ENCODE measurements at regions not wholly inside any gene's neighbourhood (a gene's known extent, or its start where the extent isn't known, plus 50 kb on each side); places are given as distances from the start of the nearest gene placed in this dataset.
"Not testable (repeated sequence)": the region's sequence is repeated elsewhere in the genome, so short reads cannot be mapped to it uniquely, and the experiment has no call there.

DNA sequence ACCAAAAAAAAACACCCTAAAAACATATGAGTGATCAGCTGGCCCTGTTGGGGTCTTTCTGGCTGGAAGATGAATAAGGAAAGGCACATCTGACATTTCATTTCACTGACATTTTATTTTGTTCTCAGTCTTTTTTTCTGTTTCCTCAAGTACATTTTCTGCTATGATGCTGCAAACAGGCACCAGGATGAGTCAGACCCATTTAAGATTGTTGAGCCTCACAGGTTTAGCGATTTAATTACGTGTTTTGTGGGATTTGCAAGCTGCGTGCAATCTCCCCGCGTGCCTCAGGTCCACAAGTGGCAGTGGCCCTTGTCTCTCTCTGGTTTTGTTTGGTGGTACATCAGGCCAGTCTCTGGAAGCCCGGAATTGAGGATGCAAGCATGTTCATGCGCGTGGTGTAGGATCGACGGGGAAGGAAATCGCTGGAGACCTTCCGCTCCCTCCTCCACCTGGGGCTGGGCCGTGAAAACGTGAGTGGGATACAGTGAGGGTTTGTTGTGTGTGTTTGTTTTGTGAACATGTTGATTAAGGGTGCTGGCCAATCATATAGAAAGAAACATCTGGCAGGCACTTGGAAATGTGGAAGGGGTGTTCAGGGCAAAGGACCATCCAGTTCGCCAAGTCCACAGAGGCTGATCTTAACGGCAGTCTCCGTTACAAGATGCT is 120.2 kb upstream of the ZNF516 start:
- no peak for ATAC-seq (ENCODE audit: low read depth in 2 of 2)
- H3K27ac Mint-ChIP-seq = no peak overlapping the region
- H3K27me3 Mint-ChIP-seq = peaks cover 8 to 43% (median 24%) of the 10 kb centered on the region in 3 donors
- peaks cover 0 to 4% (median 0%) of the 10 kb centered on the region in 7 donors for H3K9me3 Mint-ChIP-seq
- no peak for DNase-seq
- peaks cover under 1 to 9% (median 2%) of the 10 kb centered on the region in 3 donors for H3K4me1 Mint-ChIP-seq
- H3K36me3 Mint-ChIP-seq = no peaks in the 10 kb centered on the region
- no peak overlapping the region for H3K4me3 Mint-ChIP-seq

- no peak for DNase-seq
- Mint-ChIP-seq H3K4me3 (no peak overlapping the region), H3K27ac (no peak overlapping the region), H3K36me3 (no peaks in the 10 kb centered on the region), H3K9me3 (peaks cover 0 to 4% (median 0%) of the 10 kb centered on the region in 7 donors), H3K27me3 (peaks cover 3 to 30% (median 12%) of the 10 kb centered on the region in 3 donors), H3K4me1 (no peaks in the 10 kb centered on the region)
- no peak for ATAC-seq (ENCODE audit: low read depth in 2 of 2)
Observed at GRCh38 chr18:76613755-76614120, 118.7 kb upstream of the ZNF516 start.

DNA sequence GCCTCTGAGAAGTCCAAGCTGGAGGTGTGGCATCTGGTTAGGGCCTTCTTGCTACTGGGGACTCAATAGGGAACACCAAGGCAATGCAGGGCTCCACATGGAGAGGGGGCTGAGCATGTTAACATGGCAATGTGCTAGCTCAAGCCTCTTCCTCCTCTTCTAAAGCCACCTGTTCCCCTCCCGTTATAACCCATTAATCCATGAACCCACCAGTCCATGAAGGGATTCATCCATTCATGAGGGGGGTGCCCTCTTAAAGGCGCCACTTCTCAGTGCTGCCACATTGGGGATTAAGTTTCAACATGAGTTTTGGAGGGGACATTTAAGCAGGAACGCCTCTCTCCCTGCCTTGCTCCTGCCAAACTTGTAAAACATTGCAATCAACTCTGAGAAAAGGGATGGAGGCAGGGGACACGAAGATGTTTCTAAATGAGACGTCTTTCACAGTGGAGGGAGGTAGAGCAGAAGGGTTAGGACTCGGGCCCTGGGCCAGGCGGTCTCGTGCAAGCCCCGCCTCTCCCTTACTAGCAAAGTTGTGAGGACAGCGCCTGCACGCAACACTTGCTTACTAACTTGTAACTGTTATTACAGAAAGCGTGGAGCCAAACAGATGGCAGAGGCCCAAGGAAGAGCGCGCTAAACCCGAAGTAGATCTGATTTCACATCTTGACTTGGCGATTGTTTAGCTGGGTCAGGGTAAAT is 118.2 kb upstream of the ZNF516 start:
- peaks cover 3 to 25% (median 6%) of the 10 kb centered on the region in 3 donors for H3K27me3 Mint-ChIP-seq
- DNase-seq (no peak), ATAC-seq (ENCODE audit: low read depth in 2 of 2) (no peak)
- peaks cover 0 to 4% (median 0%) of the 10 kb centered on the region in 7 donors for H3K9me3 Mint-ChIP-seq
- no peak overlapping the region for H3K27ac Mint-ChIP-seq
- no peak overlapping the region for H3K4me3 Mint-ChIP-seq
- H3K4me1 Mint-ChIP-seq = no peaks in the 10 kb centered on the region
- no peaks in the 10 kb centered on the region for H3K36me3 Mint-ChIP-seq

- peaks cover 0 to 18% (median 3%) of the 10 kb centered on the region in 3 donors for H3K27me3 Mint-ChIP-seq
- not testable (repeated sequence) for H3K4me1 Mint-ChIP-seq; H3K36me3 Mint-ChIP-seq; H3K27ac Mint-ChIP-seq; ATAC-seq (ENCODE audit: low read depth in 2 of 2); H3K4me3 Mint-ChIP-seq; DNase-seq; H3K9me3 Mint-ChIP-seq
Observed at GRCh38 chr18:76611750-76612045, 116.7 kb upstream of the ZNF516 start.

DNA sequence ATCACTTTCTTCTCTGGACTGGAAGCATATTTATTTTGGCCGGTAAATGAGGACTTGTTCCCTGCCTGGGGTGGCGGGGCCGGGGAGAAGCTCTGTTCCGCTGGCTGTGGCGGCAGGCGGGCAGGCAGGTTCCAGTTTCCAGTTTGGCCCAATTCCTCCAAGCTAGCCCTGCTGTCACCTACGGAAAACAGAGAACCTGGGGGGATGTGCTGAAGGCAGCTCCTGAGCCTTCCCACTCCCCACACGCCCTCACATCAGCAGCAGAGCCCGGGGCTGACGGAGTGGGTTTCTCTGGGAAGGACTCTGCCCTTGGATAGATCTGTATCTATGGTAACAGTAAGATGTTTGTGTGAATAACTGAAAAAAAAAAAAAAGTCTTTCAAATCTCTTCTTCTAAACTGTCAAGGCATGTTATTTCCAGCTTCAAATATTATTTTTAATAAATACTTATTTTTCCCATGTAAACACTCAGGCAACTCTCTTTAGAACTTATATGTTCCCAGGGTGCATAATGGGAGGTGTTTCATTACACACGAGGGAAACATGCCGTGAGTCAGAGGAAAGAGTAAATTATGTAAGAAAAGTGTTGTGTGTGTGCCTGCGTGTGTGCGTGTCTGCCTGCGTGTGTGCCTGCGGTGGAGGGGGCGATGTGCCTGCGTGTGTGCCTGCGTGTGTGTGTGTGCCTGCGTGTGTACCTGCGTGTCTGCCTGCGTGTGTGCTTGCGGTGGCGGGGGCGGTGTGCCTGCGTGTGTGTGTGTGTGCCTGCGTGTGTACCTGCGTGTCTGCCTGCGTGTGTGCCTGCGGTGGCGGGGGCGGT is 116.1 kb upstream of the ZNF516 start:
- Mint-ChIP-seq H3K36me3 (no peaks in the 10 kb centered on the region), H3K4me1 (no peaks in the 10 kb centered on the region), H3K9me3 (peaks cover 0 to 4% (median 0%) of the 10 kb centered on the region in 7 donors), H3K4me3 (no peak overlapping the region), H3K27ac (no peak overlapping the region), H3K27me3 (peaks cover 0 to 18% (median under 1%) of the 10 kb centered on the region in 3 donors)
- DNase-seq = no peak
- no peak for ATAC-seq (ENCODE audit: low read depth in 2 of 2)

DNA sequence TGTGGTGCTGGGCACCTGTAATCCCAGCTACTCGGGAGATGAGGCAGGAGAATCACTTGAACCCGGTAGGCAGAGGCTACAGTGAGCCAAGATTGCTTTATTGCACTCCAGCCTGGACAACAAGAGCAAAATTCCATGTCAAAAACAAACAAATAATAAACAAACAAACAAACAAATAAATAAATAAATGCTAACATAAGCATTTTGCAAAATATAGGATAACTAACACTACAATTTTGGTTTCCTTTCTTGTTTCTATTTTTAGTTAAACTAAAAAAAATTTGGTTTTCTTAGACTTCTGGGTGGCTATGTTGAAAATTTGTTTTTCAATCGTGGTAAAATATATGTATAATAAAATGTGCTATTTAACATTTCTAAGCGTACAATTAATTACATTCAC is 115.0 kb upstream of the ZNF516 start:
- peaks cover 0 to 4% (median 0%) of the 10 kb centered on the region in 7 donors for H3K9me3 Mint-ChIP-seq
- H3K4me3 Mint-ChIP-seq = no peak overlapping the region
- no peak for ATAC-seq (ENCODE audit: low read depth in 2 of 2)
- H3K4me1 Mint-ChIP-seq = no peaks in the 10 kb centered on the region
- no peaks in the 10 kb centered on the region for H3K36me3 Mint-ChIP-seq
- DNase-seq = no peak
- H3K27ac Mint-ChIP-seq = no peak overlapping the region
- H3K27me3 Mint-ChIP-seq = peaks cover 0 to 8% (median 0%) of the 10 kb centered on the region in 3 donors

DNA sequence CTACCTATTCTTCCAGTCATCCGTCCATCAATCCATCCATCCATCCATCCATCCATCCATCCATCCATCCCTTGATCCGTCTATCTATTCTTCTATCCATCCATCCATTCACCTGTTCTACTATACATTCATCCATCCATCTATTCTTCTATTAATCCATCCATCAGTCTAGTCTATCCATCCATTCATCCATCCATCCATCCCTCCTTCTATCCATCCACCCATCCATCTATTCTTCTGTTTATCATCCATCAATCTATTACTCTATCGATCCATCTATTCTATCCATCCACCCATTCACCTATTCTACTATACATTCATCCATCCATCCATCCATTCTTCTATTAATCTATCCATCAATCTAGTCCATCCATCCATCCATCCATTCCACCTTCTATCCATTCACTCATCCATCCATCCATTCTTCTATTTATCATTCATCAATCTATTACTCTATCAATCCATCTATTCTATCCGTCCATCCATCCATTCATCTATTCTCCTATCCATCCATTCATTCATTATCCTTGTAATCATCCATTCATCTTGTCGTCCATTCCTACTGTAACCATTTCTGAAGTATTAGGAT is 110.4 kb upstream of the ZNF516 start:
- H3K27me3 Mint-ChIP-seq = no peaks in the 10 kb centered on the region
- no peak for ATAC-seq (ENCODE audit: low read depth in 2 of 2)
- no peak overlapping the region for H3K27ac Mint-ChIP-seq
- no peaks in the 10 kb centered on the region for H3K9me3 Mint-ChIP-seq
- no peaks in the 10 kb centered on the region for H3K36me3 Mint-ChIP-seq
- DNase-seq = no peak
- H3K4me3 Mint-ChIP-seq = no peak overlapping the region
- H3K4me1 Mint-ChIP-seq = no peaks in the 10 kb centered on the region

- H3K4me1 Mint-ChIP-seq = no peaks in the 10 kb centered on the region
- no peaks in the 10 kb centered on the region for H3K27me3 Mint-ChIP-seq
- DNase-seq (no peak), ATAC-seq (ENCODE audit: low read depth in 2 of 2) (no peak)
- no peak overlapping the region for H3K4me3 Mint-ChIP-seq
- H3K9me3 Mint-ChIP-seq = no peaks in the 10 kb centered on the region
- H3K27ac Mint-ChIP-seq = no peak overlapping the region
- H3K36me3 Mint-ChIP-seq = no peaks in the 10 kb centered on the region
Observed at GRCh38 chr18:76604935-76605240, 109.8 kb upstream of the ZNF516 start.

DNA sequence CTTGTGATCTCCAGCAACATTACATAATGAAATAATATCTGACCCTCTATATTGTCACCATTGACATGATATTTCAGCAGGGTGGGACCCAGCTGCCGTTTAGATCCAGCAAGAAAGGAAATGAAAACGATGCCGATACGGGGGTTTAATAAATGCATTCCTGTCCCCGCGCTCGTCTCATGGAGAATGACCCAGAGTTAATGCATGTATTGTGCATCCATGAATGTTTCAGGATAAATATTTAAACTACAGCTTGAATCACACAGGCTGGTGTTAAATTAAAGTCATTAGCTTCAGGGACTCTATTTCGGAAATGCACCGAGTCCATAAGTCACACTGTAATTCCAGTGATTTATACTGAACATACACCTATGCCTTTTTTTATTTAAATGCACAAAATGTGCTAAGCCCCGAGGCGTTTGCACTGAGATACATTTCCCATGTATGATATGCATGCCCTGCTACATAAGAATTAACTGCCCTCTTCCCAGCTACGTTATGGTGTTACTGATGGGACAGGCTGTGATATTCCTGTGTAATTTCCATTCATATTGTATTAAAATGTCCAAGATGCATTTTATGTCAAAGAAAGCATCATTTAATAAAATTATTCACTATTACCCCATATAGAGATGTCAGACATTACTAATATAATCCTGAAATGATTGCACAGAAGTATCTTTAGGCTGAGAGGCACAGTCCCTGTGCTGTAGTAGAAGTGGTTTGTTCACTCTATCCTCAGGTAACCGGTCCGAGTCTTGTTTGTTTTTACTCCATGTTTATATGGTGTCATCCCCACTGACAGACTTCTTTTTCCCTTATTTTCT is 109.3 kb upstream of the ZNF516 start:
- H3K27me3 Mint-ChIP-seq = no peaks in the 10 kb centered on the region
- no peak overlapping the region for H3K4me3 Mint-ChIP-seq
- H3K36me3 Mint-ChIP-seq = no peaks in the 10 kb centered on the region
- DNase-seq (no peak), ATAC-seq (ENCODE audit: low read depth in 2 of 2) (no peak)
- peaks cover 0 to under 1% (median 0%) of the 10 kb centered on the region in 3 donors for H3K4me1 Mint-ChIP-seq
- no peak overlapping the region for H3K27ac Mint-ChIP-seq
- H3K9me3 Mint-ChIP-seq = peaks cover 0 to 3% (median 0%) of the 10 kb centered on the region in 7 donors

GRCh38 chr18:76602191-76602590 is 107.1 kb upstream of the ZNF516 start:
- Mint-ChIP-seq H3K36me3 (no peaks in the 10 kb centered on the region), H3K27ac (no peak overlapping the region), H3K4me1 (peaks cover 0 to 7% (median 0%) of the 10 kb centered on the region in 3 donors), H3K4me3 (no peak overlapping the region), H3K9me3 (peaks cover 0 to 3% (median 0%) of the 10 kb centered on the region in 7 donors), H3K27me3 (no peaks in the 10 kb centered on the region)
- no peak for ATAC-seq (ENCODE audit: low read depth in 2 of 2)
- DNase-seq = no peak

DNA sequence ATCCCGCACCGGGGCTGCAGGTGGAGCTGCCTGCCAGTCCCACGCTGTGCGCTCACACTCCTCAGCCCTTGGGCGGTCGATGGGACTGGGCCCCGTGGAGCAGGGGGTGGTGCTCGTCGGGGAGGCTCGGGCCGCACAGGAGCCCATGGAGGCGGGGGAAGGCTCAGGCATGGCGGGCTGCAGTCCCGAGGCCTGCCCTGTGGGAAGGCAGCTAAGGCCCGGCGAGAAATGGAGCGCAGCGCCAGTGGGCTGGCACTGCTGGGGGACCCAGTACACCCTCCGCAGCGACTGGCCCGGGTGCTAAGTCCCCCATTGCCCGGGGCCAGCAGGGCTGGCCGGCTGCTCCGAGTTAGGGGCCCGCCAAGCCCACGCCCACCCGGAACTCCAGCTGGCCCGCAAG is 105.0 kb upstream of the ZNF516 start:
- not testable (repeated sequence) for H3K27ac Mint-ChIP-seq; ATAC-seq (ENCODE audit: low read depth in 2 of 2); H3K27me3 Mint-ChIP-seq; DNase-seq; H3K9me3 Mint-ChIP-seq; H3K4me1 Mint-ChIP-seq; H3K4me3 Mint-ChIP-seq; H3K36me3 Mint-ChIP-seq

DNA sequence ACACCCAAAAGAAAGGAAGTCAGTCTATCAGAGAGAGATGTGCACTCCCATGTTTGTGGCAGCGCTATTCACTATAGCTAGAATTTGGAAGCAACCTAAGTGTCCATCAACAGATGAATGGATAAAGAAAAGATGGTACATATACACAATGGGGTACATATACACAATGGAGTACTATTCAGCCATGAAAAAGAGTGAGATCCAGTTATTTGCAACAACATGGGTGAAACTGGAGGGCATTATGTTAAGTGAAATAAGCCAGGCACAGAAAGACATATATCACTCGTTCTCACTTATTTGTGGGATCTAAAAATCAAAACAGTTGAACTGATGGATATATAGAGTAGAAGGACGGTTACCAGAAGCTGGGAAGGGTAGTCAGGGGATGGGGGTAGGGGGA is 99.9 kb upstream of the ZNF516 start:
- no peak for ATAC-seq (ENCODE audit: low read depth in 2 of 2)
- H3K27me3 Mint-ChIP-seq = peaks cover 42 to 50% (median 42%) of the 10 kb centered on the region in 3 donors
- H3K27ac Mint-ChIP-seq = no peak overlapping the region
- DNase-seq = no peak
- peaks cover 0 to 9% (median 0%) of the 10 kb centered on the region in 7 donors for H3K9me3 Mint-ChIP-seq
- H3K4me1 Mint-ChIP-seq = peaks cover 0 to 10% (median 0%) of the 10 kb centered on the region in 3 donors
- H3K36me3 Mint-ChIP-seq = no peaks in the 10 kb centered on the region
- H3K4me3 Mint-ChIP-seq = no peak overlapping the region

DNA sequence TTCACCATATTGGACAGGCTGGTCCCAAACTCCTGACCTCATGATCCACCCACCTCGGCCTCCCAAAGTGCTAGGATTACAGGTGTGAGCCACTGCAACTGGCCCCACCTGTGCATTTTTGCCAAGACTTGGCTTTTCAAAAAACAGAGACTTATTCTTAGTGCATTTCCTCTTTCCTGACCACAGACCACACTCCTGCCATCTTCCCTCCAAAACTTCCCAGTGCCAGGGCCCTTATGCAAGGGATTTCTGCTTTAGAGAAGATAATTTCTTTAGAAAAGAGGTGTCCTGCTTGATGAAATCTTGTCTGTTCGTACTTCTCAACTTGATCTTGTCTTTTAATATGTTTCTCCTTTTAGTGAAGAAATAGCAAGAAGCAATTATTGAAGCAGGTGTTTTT is 98.8 kb upstream of the ZNF516 start:
- Mint-ChIP-seq H3K27ac (no peak overlapping the region), H3K9me3 (peaks cover 0 to 6% (median 0%) of the 10 kb centered on the region in 7 donors), H3K4me3 (no peak overlapping the region), H3K27me3 (peaks cover 52 to 62% (median 53%) of the 10 kb centered on the region in 3 donors), H3K4me1 (peaks cover 5 to 9% (median 6%) of the 10 kb centered on the region in 3 donors), H3K36me3 (no peaks in the 10 kb centered on the region)
- DNase-seq (no peak), ATAC-seq (ENCODE audit: low read depth in 2 of 2) (no peak)

All from naive B cell (primary cell).